PFSK-1 (cell line): ENCODE measurements at regions not wholly inside any gene's neighbourhood (a gene's known extent, or its start where the extent isn't known, plus 50 kb on each side); places are given as distances from the start of the nearest gene placed in this dataset.

Experiments used
- FOXP2 ChIP-seq: optimal IDR thresholded peaks from 2 replicates; pipeline ENCODE3; 2011; ENCODE audit warnings: borderline replicate concordance, control low read depth, inconsistent platforms; ENCODE audit not compliant: insufficient read depth; ENCODE audit errors: extremely low read length, extremely low read depth
- POLR2AphosphoS5 ChIP-seq: IDR thresholded peaks from 2 replicates; pipeline ENCODE4 v1.6.1; 2012; ENCODE audit warnings: low read depth, mild to moderate bottlenecking, control low read depth, low read length, moderate library complexity
- SIN3A ChIP-seq: IDR thresholded peaks from 2 replicates; pipeline ENCODE4 v1.6.1; 2012; ENCODE audit warnings: mild to moderate bottlenecking, low read length, moderate library complexity, borderline replicate concordance; ENCODE audit not compliant: insufficient read depth
- TAF1 ChIP-seq: IDR thresholded peaks from 2 replicates; pipeline ENCODE4 v1.6.1; 2012; ENCODE audit warnings: low read length, control low read depth, borderline replicate concordance; ENCODE audit not compliant: insufficient read depth
- TF ChIP-seq, protein P1 (sequence below), 2 experiments: IDR thresholded peaks; 2 replicates each; pipeline versions ENCODE4 v1.6.1 to v1.8.0; 2011 to 2012; ENCODE audit warnings: low read depth in 2 of 2, low read length in 2 of 2, control low read depth in 1 of 2, inconsistent platforms in 1 of 2, mild to moderate bottlenecking in 1 of 2, moderate library complexity in 1 of 2; ENCODE audit not compliant: insufficient read depth in 1 of 2

DNA sequence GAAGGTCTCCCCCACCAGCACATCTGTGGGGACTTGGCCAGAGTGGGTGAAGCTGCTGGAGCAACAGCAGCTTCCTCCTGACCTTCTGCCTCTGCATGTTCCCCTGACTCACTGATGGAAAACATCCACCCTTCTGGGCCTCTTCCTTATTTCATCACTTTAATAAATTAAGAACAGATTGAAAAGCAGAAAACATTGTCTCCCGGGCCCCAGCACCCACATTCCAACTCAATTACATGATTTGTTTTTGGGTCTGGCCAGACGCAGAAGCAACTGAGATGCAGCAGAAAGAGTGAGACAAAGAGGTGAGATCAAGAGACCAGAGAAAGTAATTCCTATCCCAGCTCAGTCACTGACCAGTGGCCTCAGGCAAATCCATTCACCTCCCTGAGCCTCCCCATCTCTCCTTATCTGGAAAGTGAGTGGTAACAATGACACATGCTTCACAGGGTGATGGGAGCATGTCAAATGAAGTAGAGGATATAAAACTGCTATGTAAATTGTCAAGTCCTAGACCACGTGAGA, 157.1 kb downstream of the ELAVL4 start:
- TF ChIP-seq SIN3A, result no peak
- no peak for TF ChIP-seq TAF1
- TF ChIP-seq, protein P1, sequence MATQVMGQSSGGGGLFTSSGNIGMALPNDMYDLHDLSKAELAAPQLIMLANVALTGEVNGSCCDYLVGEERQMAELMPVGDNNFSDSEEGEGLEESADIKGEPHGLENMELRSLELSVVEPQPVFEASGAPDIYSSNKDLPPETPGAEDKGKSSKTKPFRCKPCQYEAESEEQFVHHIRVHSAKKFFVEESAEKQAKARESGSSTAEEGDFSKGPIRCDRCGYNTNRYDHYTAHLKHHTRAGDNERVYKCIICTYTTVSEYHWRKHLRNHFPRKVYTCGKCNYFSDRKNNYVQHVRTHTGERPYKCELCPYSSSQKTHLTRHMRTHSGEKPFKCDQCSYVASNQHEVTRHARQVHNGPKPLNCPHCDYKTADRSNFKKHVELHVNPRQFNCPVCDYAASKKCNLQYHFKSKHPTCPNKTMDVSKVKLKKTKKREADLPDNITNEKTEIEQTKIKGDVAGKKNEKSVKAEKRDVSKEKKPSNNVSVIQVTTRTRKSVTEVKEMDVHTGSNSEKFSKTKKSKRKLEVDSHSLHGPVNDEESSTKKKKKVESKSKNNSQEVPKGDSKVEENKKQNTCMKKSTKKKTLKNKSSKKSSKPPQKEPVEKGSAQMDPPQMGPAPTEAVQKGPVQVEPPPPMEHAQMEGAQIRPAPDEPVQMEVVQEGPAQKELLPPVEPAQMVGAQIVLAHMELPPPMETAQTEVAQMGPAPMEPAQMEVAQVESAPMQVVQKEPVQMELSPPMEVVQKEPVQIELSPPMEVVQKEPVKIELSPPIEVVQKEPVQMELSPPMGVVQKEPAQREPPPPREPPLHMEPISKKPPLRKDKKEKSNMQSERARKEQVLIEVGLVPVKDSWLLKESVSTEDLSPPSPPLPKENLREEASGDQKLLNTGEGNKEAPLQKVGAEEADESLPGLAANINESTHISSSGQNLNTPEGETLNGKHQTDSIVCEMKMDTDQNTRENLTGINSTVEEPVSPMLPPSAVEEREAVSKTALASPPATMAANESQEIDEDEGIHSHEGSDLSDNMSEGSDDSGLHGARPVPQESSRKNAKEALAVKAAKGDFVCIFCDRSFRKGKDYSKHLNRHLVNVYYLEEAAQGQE (IDR thresholded peaks at IDR 0.05; ENCODE audit: insufficient read depth in 1 of 2, low read depth in 2 of 2, low read length in 2 of 2), result no peak
- TF ChIP-seq POLR2AphosphoS5, result no peak
- no peak for TF ChIP-seq FOXP2

DNA sequence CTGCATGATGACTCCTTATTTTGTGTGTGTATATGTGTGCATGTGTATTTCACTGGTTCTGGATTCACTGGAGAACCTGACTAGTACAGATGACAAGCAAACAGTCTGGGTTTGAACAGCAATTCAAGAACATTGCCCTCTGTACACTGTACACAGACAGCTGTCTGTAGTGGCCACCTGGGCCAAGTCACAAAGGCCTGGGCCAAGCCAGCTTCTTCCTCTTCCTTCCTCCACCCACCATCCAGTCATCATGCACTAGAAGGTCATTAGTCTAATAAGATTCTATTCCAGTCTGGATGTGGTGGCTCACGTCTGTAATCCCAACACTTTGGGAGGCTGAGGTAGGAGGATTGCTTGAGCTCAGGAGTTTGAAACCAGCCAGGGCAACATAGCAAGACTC, 155.9 kb downstream of the ELAVL4 start:
- TF ChIP-seq, protein P1 (IDR thresholded peaks at IDR 0.05; ENCODE audit: insufficient read depth in 1 of 2, low read depth in 2 of 2, low read length in 2 of 2), result no peak
- TF ChIP-seq FOXP2, result no peak
- TF ChIP-seq SIN3A, result no peak
- no peak for TF ChIP-seq TAF1
- no peak for TF ChIP-seq POLR2AphosphoS5

DNA sequence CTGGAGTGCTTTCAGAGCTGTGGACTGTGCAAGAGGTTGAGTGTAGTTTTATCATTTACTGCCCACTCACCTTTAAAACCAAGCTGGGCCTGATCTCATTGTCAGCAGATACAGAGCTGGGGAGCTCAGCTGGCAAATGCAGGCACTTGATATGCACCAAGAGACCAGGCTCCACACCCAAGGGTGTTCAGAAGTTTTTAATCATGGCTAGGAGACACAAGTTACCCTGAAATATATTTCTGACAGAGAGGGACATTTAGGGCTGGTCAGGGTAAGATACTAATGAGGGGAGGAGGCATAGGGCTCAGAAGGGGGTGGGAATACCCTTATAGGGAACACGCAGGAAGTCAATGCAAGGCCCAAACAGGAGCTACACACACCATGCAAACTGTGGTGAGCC, 153.7 kb downstream of the ELAVL4 start:
- TF ChIP-seq POLR2AphosphoS5 (no peak), TAF1 (no peak), FOXP2 (no peak), SIN3A (no peak)
- TF ChIP-seq, protein P1 (IDR thresholded peaks at IDR 0.05; ENCODE audit: insufficient read depth in 1 of 2, low read depth in 2 of 2, low read length in 2 of 2), result no peak

DNA sequence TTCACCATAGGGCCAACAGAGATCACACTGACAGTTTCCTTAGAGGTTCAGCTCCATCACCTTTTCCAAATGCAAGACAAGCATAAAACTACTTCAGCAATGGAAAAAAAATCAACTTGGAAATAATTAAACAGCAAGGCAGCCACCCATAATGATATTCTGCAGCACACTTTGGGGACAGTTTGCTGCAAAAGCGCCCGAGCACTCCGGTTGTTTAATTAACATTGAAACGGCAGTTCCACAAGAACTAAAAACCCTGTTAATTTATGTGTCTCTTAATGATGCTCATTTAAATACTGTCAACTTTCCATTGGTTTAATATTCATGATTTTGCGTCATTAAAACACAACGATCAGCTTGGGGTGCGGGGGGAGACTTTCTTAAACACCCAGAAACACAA, 153.2 kb downstream of the ELAVL4 start:
- TF ChIP-seq FOXP2 (no peak), SIN3A (no peak), TAF1 (no peak), POLR2AphosphoS5 (no peak)
- TF ChIP-seq, protein P1 (IDR thresholded peaks at IDR 0.05; ENCODE audit: insufficient read depth in 1 of 2, low read depth in 2 of 2, low read length in 2 of 2), result no peak
